ENCODE measurements at regions not wholly inside any gene's neighbourhood (a gene's known extent, or its start where the extent isn't known, plus 50 kb on each side); places are given as distances from the start of the nearest gene placed in this dataset.

GRCh38 chr6:3648724-3649123 lies 102.8 kb downstream of the PXDC1 start:
- no peak overlapping the region for H3K9ac ChIP-seq (ENCODE audit: low read depth, low read length)

More at GRCh38 chr6:3648724-3649123, 102.8 kb downstream of the PXDC1 start:
- Histone ChIP-seq H2BK5ac (ENCODE audit: low read depth, low read length, poor library complexity, severe bottlenecking) (no peak overlapping the region), H3K23ac (ENCODE audit: low read depth, low read length) (no peak overlapping the region), H3K9me3 (ENCODE audit: control insufficient read depth, insufficient read depth, low read length) (0 out of 2 replicates have a peak, but pooled peaks cover 2% of the 10 kb centered on the region), H2AFZ (replicated peaks; ENCODE audit: low read length, poor library complexity) (no peak overlapping the region), H2AK5ac (ENCODE audit: low read depth, low read length) (no peak overlapping the region), H3K14ac (replicated peaks; ENCODE audit: low read depth, low read length) (no peak overlapping the region), H3K79me1 (ENCODE audit: low read depth in 1 of 2, low read length in 2 of 2) (no peaks in the 10 kb centered on the region), H4K5ac (ENCODE audit: low read depth, low read length) (no peak overlapping the region), H3K4me3 (ENCODE audit: insufficient read depth, low read depth, low read length) (no peak overlapping the region), H3K4me2 (ENCODE audit: low read depth, low read length) (no peak overlapping the region), H2BK15ac (ENCODE audit: low read depth, low read length) (no peak overlapping the region), H2BK20ac (ENCODE audit: low read depth, low read length) (no peak overlapping the region), H3K4me1 (ENCODE audit: control insufficient read depth, insufficient read depth, low read length) (no peaks in the 10 kb centered on the region), H3K27me3 (ENCODE audit: control insufficient read depth, insufficient read depth, low read length) (peaks cover 50% of the 10 kb centered on the region), H3K9me1 (ENCODE audit: insufficient read depth, low read length) (no peaks in the 10 kb centered on the region), H2BK120ac (ENCODE audit: low read depth, low read length) (no peak overlapping the region), H2AK9ac (replicated peaks; ENCODE audit: low read depth, low read length, poor library complexity) (no peak overlapping the region), H3K18ac (ENCODE audit: low read depth, low read length) (no peak overlapping the region), H3K4ac (ENCODE audit: low read depth, low read length) (no peak overlapping the region), H4K20me1 (ENCODE audit: insufficient read depth, low read length) (no peaks in the 10 kb centered on the region), H4K91ac (ENCODE audit: insufficient read depth, low read depth, low read length) (no peak overlapping the region), H3K36me3 (ENCODE audit: control insufficient read depth, insufficient read depth, low read length) (no peaks in the 10 kb centered on the region), H3K27ac (ENCODE audit: insufficient read depth, low read length) (no peak overlapping the region), H3K56ac (ENCODE audit: extremely low read depth, insufficient read depth, low read length) (no peak overlapping the region), H4K8ac (ENCODE audit: low read depth in 2 of 2, low read length in 2 of 2) (no peak overlapping the region)
- dilution Hi-C loops (cut with HindIII; ENCODE audit: low sequenced_read_pairs, unreplicated experiment) (no loop called here), in situ Hi-C loops (cut with MboI; ENCODE audit: low sequenced_read_pairs) (no loop called here), intact Hi-C loops (cut with micrococcal nuclease) (no loop called here)
- ATAC-seq (ENCODE audit: low read depth) (no peak), DNase-seq (no peak)
- BruUV-seq (replicated peaks), result no TSS peak
- CTCF ChIA-PET, result interaction anchor here (0.6 kb wide), 1 partner anchor 23 kb away, joined by 3 read pairs; no protein-coding TSS in a partner anchor
- no peak for TF ChIP-seq RCOR1 (IDR thresholded peaks at IDR 0.05; ENCODE audit: insufficient replicate concordance, low read length)
- TF ChIP-seq FOS (IDR thresholded peaks at IDR 0.05; ENCODE audit: low read depth, low read length), result no peak
- no peak for TF ChIP-seq CHD1 (IDR thresholded peaks at IDR 0.05; ENCODE audit: low read depth, low read length)
- no peak for TF ChIP-seq MAFK (IDR thresholded peaks at IDR 0.05; ENCODE audit: low read depth, low read length)
- POLR2A ChIA-PET (ENCODE audit: unreplicated experiment), result no interaction called here
- no CpG with 5 or more reads among the region's 2 CpGs for WGBS, 2 experiments (ENCODE audit: extremely low coverage in 2 of 2, insufficient read length in 1 of 2)
